ENCODE measurements at regions not wholly inside any gene's neighbourhood (a gene's known extent, or its start where the extent isn't known, plus 50 kb on each side); places are given as distances from the start of the nearest gene placed in this dataset.

- TF ChIP-seq SMC3 (IDR thresholded peaks at IDR 0.05) (no peak), POLR2A (IDR thresholded peaks at IDR 0.05; ENCODE audit: low read length) (no peak), RARB (CRISPR knock-in tag; IDR thresholded peaks at IDR 0.05) (no peak)
- TF ChIP-seq, protein P1, sequence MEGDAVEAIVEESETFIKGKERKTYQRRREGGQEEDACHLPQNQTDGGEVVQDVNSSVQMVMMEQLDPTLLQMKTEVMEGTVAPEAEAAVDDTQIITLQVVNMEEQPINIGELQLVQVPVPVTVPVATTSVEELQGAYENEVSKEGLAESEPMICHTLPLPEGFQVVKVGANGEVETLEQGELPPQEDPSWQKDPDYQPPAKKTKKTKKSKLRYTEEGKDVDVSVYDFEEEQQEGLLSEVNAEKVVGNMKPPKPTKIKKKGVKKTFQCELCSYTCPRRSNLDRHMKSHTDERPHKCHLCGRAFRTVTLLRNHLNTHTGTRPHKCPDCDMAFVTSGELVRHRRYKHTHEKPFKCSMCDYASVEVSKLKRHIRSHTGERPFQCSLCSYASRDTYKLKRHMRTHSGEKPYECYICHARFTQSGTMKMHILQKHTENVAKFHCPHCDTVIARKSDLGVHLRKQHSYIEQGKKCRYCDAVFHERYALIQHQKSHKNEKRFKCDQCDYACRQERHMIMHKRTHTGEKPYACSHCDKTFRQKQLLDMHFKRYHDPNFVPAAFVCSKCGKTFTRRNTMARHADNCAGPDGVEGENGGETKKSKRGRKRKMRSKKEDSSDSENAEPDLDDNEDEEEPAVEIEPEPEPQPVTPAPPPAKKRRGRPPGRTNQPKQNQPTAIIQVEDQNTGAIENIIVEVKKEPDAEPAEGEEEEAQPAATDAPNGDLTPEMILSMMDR (IDR thresholded peaks at IDR 0.05), result no peak
- TF ChIP-seq, protein P2, sequence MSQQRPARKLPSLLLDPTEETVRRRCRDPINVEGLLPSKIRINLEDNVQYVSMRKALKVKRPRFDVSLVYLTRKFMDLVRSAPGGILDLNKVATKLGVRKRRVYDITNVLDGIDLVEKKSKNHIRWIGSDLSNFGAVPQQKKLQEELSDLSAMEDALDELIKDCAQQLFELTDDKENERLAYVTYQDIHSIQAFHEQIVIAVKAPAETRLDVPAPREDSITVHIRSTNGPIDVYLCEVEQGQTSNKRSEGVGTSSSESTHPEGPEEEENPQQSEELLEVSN (IDR thresholded peaks at IDR 0.05; ENCODE audit: borderline replicate concordance, low read depth), result no peak
Observed at GRCh38 chr4:136599890-136600289, 932.4 kb downstream of the PCDH18 start.

Data from A549 (cell line).